ENCODE measurements at regions not wholly inside any gene's neighbourhood (a gene's known extent, or its start where the extent isn't known, plus 50 kb on each side); places are given as distances from the start of the nearest gene placed in this dataset.

GRCh38 chr2:118469103-118469502, 378.3 kb downstream of the EN1 start:
- Histone ChIP-seq H3K27me3 (no peaks in the 10 kb centered on the region), H3K4me3 (ENCODE audit: low read depth, low read length) (no peak overlapping the region), H3K4me1 (no peaks in the 10 kb centered on the region), H3K36me3 (no peaks in the 10 kb centered on the region), H3K9me3 (no peaks in the 10 kb centered on the region)
- TF ChIP-seq CTCF (IDR thresholded peaks at IDR 0.05; ENCODE audit: low read depth, low read length), result no peak
- DNase-seq, result no peak

- no peaks in the 10 kb centered on the region for H3K36me3 ChIP-seq
- H3K9me3 ChIP-seq, result no peaks in the 10 kb centered on the region
- H3K27me3 ChIP-seq, result no peaks in the 10 kb centered on the region
- DNase-seq, result no peak
- no peak for TF ChIP-seq CTCF (IDR thresholded peaks at IDR 0.05; ENCODE audit: low read depth, low read length)
- H3K4me3 ChIP-seq (ENCODE audit: low read depth, low read length), result no peak overlapping the region
- H3K4me1 ChIP-seq, result no peaks in the 10 kb centered on the region
These were observed 376.4 kb downstream of the INSIG2 start for GRCh38 chr2:118464546-118465265.

GRCh38 chr2:118464046-118464445, 375.8 kb downstream of the INSIG2 start:
- TF ChIP-seq CTCF (IDR thresholded peaks at IDR 0.05; ENCODE audit: low read depth, low read length), result no peak
- H3K4me1 ChIP-seq, result no peaks in the 10 kb centered on the region
- no peaks in the 10 kb centered on the region for H3K9me3 ChIP-seq
- H3K36me3 ChIP-seq, result no peaks in the 10 kb centered on the region
- DNase-seq, result no peak
- H3K4me3 ChIP-seq (ENCODE audit: low read depth, low read length), result no peak overlapping the region
- H3K27me3 ChIP-seq, result no peaks in the 10 kb centered on the region

- no peak for DNase-seq
- no peak for TF ChIP-seq CTCF (IDR thresholded peaks at IDR 0.05; ENCODE audit: low read depth, low read length)
- no peaks in the 10 kb centered on the region for H3K36me3 ChIP-seq
- H3K27me3 ChIP-seq, result no peaks in the 10 kb centered on the region
- H3K4me1 ChIP-seq, result no peaks in the 10 kb centered on the region
- H3K4me3 ChIP-seq (ENCODE audit: low read depth, low read length), result no peak overlapping the region
- no peaks in the 10 kb centered on the region for H3K9me3 ChIP-seq
These were observed 372.2 kb downstream of the INSIG2 start for GRCh38 chr2:118460425-118460824.

DNA sequence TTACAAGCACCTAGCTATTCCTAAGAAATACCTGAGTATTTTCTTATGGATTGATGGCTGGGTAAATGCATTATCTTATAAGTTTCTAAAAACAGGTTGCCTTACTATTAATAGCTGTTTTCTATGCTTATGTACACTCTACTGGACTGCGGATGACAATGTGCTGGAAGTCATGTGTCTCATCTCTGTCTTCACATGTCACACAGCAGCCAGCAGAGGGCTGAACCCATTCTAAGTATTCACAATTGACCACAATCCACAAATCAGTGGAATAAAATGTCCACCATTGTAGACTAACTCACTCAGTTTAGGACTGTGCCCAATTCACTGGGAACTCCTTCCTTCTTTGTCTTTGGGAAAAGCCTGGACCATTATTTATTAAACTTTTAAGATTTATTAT, 371.2 kb downstream of the INSIG2 start:
- Histone ChIP-seq H3K9me3 (no peaks in the 10 kb centered on the region), H3K4me3 (ENCODE audit: low read depth, low read length) (no peak overlapping the region), H3K36me3 (no peaks in the 10 kb centered on the region), H3K4me1 (no peaks in the 10 kb centered on the region), H3K27me3 (no peaks in the 10 kb centered on the region)
- DNase-seq, result no peak
- no peak for TF ChIP-seq CTCF (IDR thresholded peaks at IDR 0.05; ENCODE audit: low read depth, low read length)

- no peaks in the 10 kb centered on the region for H3K36me3 ChIP-seq
- H3K9me3 ChIP-seq, result no peaks in the 10 kb centered on the region
- H3K4me1 ChIP-seq, result no peaks in the 10 kb centered on the region
- no peak for DNase-seq
- no peak overlapping the region for H3K4me3 ChIP-seq (ENCODE audit: low read depth, low read length)
- TF ChIP-seq CTCF (IDR thresholded peaks at IDR 0.05; ENCODE audit: low read depth, low read length), result no peak
- H3K27me3 ChIP-seq, result no peaks in the 10 kb centered on the region
These were observed 369.7 kb downstream of the INSIG2 start for GRCh38 chr2:118457951-118458350.

All from BE2C (cell line).